Ascending aorta (tissue), 2 donors: ENCODE measurements at regions not wholly inside any gene's neighbourhood (a gene's known extent, or its start where the extent isn't known, plus 50 kb on each side); places are given as distances from the start of the nearest gene placed in this dataset.
"Not testable (repeated sequence)": the region's sequence is repeated elsewhere in the genome, so short reads cannot be mapped to it uniquely, and the experiment has no call there.

Experiments
- DNase-seq, 2 donors: peaks; one replicate each; pipeline ENCODE4 v3.0.0-alpha.2; 2019; ENCODE audit warnings: low spot score in 2 of 2
- H3K27ac ChIP-seq, 2 donors: fragments of 200-600 bp; sonication (generic); one replicate each; pipeline ENCODE4 v1.5.1; 2016 to 2017; ENCODE audit warnings: mild to moderate bottlenecking in 1 of 2
- H3K27me3 ChIP-seq: fragments of 200-600 bp; sonication (generic); one replicate; pipeline ENCODE4 v1.5.1; 2017
- H3K36me3 ChIP-seq, 2 donors: fragments of 200-600 bp; sonication (generic); one replicate each; pipeline ENCODE4 v1.5.1; 2016
- H3K4me1 ChIP-seq, 2 donors: fragments of 200-600 bp; sonication (generic); one replicate each; pipeline ENCODE4 v1.5.1; 2016 to 2017; ENCODE audit warnings: mild to moderate bottlenecking in 1 of 2
- H3K4me3 ChIP-seq, 2 donors: fragments of 200-600 bp; sonication (generic); one replicate each; pipeline ENCODE4 v1.5.1; 2016 to 2017; ENCODE audit warnings: mild to moderate bottlenecking in 1 of 2
- H3K9me3 ChIP-seq, 2 donors: fragments of 200-600 bp; sonication (generic); one replicate each; pipeline ENCODE4 v1.5.1; 2016
- intact Hi-C: fragments of 100-400 bp; cut with DNase I; formaldehyde crosslinking; loops from one replicate; pipeline ENCODE4 v1.15.1; 2023
- TF ChIP-seq, protein P1 (sequence below), 3 experiments: fragments of 200-600 bp in 2 of 3; fragments of 450-650 bp in 1 of 3; sonication (generic) in 2 of 3; IDR thresholded peaks; one replicate each; pipeline ENCODE4 v1.5.1; 2016 to 2019; ENCODE audit warnings: antibody characterized with exemption in 3 of 3, mild to moderate bottlenecking in 1 of 3, moderate library complexity in 1 of 3

DNA sequence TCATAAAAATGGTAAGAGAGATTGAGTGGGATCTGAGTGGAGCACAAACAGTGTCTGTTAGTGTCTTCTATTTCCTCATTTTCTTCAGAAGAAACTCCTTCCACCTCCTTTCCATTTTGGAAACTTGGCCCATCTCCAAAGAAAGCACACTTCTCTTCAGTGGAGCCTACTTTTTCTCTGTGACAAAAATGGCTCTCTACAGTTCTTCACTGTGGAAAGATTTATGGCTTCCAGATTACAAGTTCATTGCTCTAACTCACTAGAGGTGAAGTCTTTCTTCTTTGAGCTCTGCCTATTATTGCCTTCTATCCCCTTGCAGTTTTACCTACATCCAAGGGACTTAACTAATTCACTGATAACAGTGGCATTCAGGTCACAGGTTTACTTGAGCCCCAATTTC, 325.8 kb downstream of the ANTXR2 start:
- no peak overlapping the region for H3K27ac ChIP-seq
- no peak overlapping the region for H3K4me3 ChIP-seq
- H3K27me3 ChIP-seq, result no peaks in the 10 kb centered on the region
- H3K9me3 ChIP-seq, result no peaks in the 10 kb centered on the region
- no peaks in the 10 kb centered on the region for H3K4me1 ChIP-seq
- no peaks in the 10 kb centered on the region for H3K36me3 ChIP-seq
- TF ChIP-seq, protein P1, sequence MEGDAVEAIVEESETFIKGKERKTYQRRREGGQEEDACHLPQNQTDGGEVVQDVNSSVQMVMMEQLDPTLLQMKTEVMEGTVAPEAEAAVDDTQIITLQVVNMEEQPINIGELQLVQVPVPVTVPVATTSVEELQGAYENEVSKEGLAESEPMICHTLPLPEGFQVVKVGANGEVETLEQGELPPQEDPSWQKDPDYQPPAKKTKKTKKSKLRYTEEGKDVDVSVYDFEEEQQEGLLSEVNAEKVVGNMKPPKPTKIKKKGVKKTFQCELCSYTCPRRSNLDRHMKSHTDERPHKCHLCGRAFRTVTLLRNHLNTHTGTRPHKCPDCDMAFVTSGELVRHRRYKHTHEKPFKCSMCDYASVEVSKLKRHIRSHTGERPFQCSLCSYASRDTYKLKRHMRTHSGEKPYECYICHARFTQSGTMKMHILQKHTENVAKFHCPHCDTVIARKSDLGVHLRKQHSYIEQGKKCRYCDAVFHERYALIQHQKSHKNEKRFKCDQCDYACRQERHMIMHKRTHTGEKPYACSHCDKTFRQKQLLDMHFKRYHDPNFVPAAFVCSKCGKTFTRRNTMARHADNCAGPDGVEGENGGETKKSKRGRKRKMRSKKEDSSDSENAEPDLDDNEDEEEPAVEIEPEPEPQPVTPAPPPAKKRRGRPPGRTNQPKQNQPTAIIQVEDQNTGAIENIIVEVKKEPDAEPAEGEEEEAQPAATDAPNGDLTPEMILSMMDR (IDR thresholded peaks at IDR 0.05), result no peak
- intact Hi-C loops, result no loop called here
- no peak for DNase-seq

DNA sequence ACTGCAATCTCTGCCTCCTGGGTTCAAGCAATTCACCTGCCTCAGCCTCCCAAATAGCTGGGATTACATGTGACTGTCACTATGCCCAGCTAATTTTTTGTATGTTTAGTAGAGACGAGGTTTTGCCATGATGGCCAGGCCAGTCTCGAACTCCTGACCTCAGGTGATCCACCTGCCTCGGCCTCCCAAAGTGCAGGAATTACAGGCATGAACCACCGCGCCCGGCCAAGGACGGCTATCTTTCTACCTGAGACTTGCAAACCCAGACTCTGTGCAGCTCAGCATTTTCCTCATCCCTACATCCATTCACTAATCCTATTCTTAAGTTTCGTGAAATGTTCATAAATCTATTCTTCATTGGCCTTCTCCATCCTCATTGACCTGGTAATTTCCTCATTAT, 330.0 kb downstream of the ANTXR2 start:
- H3K9me3 ChIP-seq, result no peaks in the 10 kb centered on the region
- no peaks in the 10 kb centered on the region for H3K27me3 ChIP-seq
- no peak overlapping the region for H3K4me3 ChIP-seq
- no peaks in the 10 kb centered on the region for H3K36me3 ChIP-seq
- H3K27ac ChIP-seq, result no peak overlapping the region
- intact Hi-C loops, result no loop called here
- DNase-seq, result no peak
- TF ChIP-seq, protein P1 (IDR thresholded peaks at IDR 0.05), result no peak
- H3K4me1 ChIP-seq, result no peaks in the 10 kb centered on the region

DNA sequence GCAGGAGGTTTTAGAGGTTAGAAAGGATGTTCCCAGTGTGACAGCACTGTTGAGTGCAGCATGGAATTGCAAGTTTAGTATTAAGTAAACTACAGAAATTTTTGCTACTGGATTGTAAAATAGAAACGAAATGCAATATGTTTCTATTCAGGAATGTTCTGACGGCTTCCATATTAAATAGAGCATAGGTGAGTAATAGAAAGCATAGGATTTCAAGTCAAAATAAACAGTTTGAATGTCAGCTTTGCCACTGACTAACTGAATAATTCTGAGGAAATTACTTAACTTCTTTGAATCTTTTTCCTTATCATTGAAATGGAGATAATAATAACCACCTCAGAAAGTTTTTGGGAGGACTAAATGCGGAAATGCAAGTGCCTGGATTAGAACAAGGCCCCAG, 331.9 kb upstream of the GK2 start:
- TF ChIP-seq, protein P1 (IDR thresholded peaks at IDR 0.05), result no peak
- H3K9me3 ChIP-seq, result no peaks in the 10 kb centered on the region

DNA sequence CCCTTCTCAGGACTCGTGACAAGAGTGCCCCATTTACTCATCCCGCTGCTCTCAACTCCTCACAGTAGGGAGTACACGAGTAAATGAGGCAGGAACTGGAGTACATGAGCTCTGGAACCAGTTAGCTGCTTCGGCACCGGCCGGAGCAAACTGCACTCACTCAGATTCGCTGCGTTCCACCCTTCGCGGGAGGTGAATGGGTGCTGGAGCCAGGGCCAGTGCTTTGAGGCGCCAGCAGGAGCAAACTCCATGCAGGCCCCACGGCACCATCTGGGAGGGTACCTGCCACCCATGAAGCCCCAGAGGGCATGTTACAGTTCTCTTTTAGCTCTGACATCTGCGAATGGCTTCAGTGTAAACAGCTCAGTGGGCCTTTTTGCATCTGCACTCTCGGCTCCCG, 315.5 kb upstream of the GK2 start:
- DNase-seq, result no peak
- Histone ChIP-seq H3K36me3 (no peaks in the 10 kb centered on the region), H3K27me3 (no peaks in the 10 kb centered on the region), H3K27ac (no peak overlapping the region), H3K4me1 (no peaks in the 10 kb centered on the region), H3K4me3 (no peak overlapping the region), H3K9me3 (no peaks in the 10 kb centered on the region)
- TF ChIP-seq, protein P1 (IDR thresholded peaks at IDR 0.05), result no peak
- intact Hi-C loops, result no loop called here

More for the DNA sequence above, 331.9 kb upstream of the GK2 start:
- Histone ChIP-seq H3K36me3 (no peaks in the 10 kb centered on the region), H3K27ac (no peak overlapping the region), H3K4me3 (no peak overlapping the region), H3K4me1 (no peaks in the 10 kb centered on the region), H3K27me3 (no peaks in the 10 kb centered on the region)
- intact Hi-C loops, result no loop called here
- DNase-seq, result no peak

DNA sequence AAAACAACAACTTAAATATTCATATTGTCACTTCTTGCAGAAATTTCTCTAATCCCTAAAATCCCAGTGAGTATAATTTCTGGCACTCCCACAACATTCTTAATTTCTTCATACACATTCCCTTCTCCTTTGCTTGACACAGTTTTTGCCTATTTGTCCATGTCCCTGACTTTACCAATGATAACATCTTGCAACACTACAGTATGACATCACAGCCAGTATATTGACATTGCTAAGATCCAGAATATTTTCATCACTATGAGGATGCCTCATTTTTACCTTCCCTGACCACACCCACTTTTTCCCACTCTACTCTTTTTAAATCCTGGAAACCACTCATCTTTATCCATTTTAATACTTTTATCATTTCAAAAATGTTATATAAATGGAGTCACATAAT, 292.3 kb upstream of the GK2 start:
- Histone ChIP-seq H3K9me3 (no peaks in the 10 kb centered on the region), H3K4me1 (no peaks in the 10 kb centered on the region), H3K27ac (no peak overlapping the region), H3K36me3 (no peaks in the 10 kb centered on the region), H3K4me3 (no peak overlapping the region), H3K27me3 (no peaks in the 10 kb centered on the region)
- no peak for DNase-seq
- TF ChIP-seq, protein P1 (IDR thresholded peaks at IDR 0.05), result no peak
- intact Hi-C loops, result no loop called here

DNA sequence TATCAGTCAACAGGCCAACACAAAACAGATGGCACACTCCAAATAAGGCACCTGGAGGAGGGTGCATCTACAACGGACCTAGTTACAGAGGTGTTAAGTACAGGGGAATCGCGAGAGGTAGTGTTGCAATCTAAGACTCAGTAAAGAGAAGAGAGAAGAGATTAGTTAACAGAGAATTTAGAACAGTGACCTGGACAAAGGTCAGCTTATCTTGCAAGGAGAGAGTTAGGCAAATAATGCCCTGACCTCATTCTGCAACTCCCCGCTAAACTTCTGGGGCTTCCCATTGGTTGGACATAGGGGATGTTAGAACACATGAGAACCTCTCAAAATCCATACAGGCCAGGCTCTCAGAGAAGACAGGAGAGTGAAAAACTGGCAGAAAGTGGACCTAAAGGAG, 289.4 kb upstream of the GK2 start:
- H3K27me3 ChIP-seq, result no peaks in the 10 kb centered on the region
- intact Hi-C loops, result no loop called here
- TF ChIP-seq, protein P1 (IDR thresholded peaks at IDR 0.05), result no peak

DNA sequence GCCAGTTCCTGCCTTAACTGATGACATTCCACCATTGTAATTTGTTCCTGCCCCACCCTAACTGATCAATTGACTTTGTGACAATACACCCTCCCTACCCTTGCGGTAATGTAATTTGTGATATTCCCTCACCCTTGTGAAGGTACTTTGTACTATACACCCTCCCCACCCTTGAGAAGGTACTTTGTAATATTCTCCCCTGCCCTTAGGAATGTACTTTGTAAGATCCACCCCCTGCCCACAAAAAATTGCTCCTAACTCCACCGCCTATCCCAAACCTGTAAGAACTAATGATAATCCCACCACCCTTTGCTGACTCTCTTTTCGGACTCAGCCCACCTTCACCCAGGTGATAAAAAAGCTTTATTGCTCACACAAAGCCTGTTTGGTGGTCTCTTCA, 288.5 kb upstream of the GK2 start:
- H3K9me3 ChIP-seq, H3K27me3 ChIP-seq, H3K4me3 ChIP-seq, H3K36me3 ChIP-seq, H3K4me1 ChIP-seq, H3K27ac ChIP-seq, DNase-seq, intact Hi-C loops: not testable (repeated sequence)

More for the DNA sequence above, 289.4 kb upstream of the GK2 start:
- no peak for DNase-seq
- no peaks in the 10 kb centered on the region for H3K9me3 ChIP-seq
- H3K4me3 ChIP-seq, result no peak overlapping the region
- H3K36me3 ChIP-seq, result no peaks in the 10 kb centered on the region
- no peaks in the 10 kb centered on the region for H3K4me1 ChIP-seq
- no peak overlapping the region for H3K27ac ChIP-seq
